Activated CD8-positive, alpha-beta memory T cell treated with anti-CD3 and anti-CD28 coated beads for 36 hours (primary cell): ENCODE measurements at regions not wholly inside any gene's neighbourhood (a gene's known extent, or its start where the extent isn't known, plus 50 kb on each side); places are given as distances from the start of the nearest gene placed in this dataset.
"Not testable (repeated sequence)": the region's sequence is repeated elsewhere in the genome, so short reads cannot be mapped to it uniquely, and the experiment has no call there.

Experiments
- CTCF ChIA-PET: fragments of 350-600 bp; sonication (Branson Sonifier 250); formaldehyde crosslinking; loops from one replicate; lab custom pipeline; 2021; ENCODE audit warnings: antibody characterized with exemption; lab: Charles Lee
- POLR2A ChIA-PET: fragments of 350-600 bp; sonication (Branson Sonifier 250); formaldehyde crosslinking; loops from one replicate; lab custom pipeline; 2021; ENCODE audit warnings: antibody characterized with exemption; lab: Charles Lee

- CTCF ChIA-PET, result interaction anchor here (1.0 to 1.6 kb wide), 3 partner anchors 9 to 14 kb away, joined by 3 to 10 read pairs (median 4); no protein-coding TSS in a partner anchor
- POLR2A ChIA-PET, result not testable (repeated sequence)
Observed at GRCh38 chr14:106626942-106627588, 1100.7 kb downstream of the TMEM121 start.

- POLR2A ChIA-PET, result no interaction called here
Observed at GRCh38 chr14:106631879-106632278, 1105.5 kb downstream of the TMEM121 start.

DNA sequence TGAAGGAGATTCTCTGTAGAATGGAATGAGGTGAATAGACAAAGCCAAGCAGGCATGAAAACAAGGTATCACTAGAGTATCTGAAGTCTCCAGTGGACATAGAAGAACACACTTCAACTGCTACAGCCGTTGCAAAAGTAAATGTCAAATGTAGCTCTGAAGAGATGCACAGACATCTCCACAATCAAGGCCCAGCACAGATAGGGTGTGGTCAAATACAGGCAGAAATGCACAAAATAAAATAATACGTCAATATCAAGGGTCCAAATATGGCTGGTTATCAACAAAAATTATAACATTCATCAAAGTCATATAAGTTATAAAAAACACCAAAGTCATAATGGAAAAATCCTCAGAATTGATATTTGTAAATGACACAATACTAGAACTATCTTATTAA is 1107.3 kb downstream of the TMEM121 start:
- POLR2A ChIA-PET, result no interaction called here
- CTCF ChIA-PET, result interaction anchor here (1.0 kb wide), 1 partner anchor 24 kb away, joined by 3 read pairs; no protein-coding TSS in a partner anchor

More at GRCh38 chr14:106631879-106632278, 1105.5 kb downstream of the TMEM121 start:
- CTCF ChIA-PET, result no interaction called here

GRCh38 chr14:106635569-106635968 is 1109.2 kb downstream of the TMEM121 start:
- CTCF ChIA-PET, result interaction anchor here (1.7 kb wide), 1 partner anchor 17 kb away, joined by 5 read pairs; no protein-coding TSS in a partner anchor

GRCh38 chr14:106638786-106639452 is 1112.5 kb downstream of the TMEM121 start:
- CTCF ChIA-PET, result interaction anchor here (0.6 to 2.2 kb wide), 5 partner anchors 12 to 25 kb away, joined by 3 to 10 read pairs (median 4); no protein-coding TSS in a partner anchor
- POLR2A ChIA-PET, result not testable (repeated sequence)

More at GRCh38 chr14:106635569-106635968, 1109.2 kb downstream of the TMEM121 start:
- POLR2A ChIA-PET, result no interaction called here

- CTCF ChIA-PET, result no interaction called here
- POLR2A ChIA-PET, result no interaction called here
Observed at GRCh38 chr14:106642090-106642489, 1115.7 kb downstream of the TMEM121 start.

DNA sequence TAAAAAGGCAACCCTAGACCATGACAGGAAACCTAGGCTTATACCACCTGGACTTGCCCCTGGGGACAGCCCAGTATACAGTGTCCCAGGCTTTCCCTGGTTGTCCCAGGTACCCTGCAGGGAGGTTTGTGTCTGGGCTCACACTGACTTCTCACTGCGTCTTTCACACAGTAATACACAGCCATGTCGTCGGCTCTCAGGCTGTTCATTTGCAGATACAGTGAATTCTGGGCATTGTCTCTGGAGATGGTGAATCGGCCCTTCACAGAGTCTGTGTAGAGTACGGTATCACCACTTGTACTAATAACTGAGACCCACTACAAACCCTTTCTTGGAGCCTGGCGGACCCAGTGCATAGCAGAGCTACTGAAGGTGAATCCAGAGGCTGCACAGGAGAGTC is 1116.6 kb downstream of the TMEM121 start:
- CTCF ChIA-PET, result interaction anchor here (0.8 kb wide), 1 partner anchor 21 kb away, joined by 5 read pairs; no protein-coding TSS in a partner anchor
- POLR2A ChIA-PET, result not testable (repeated sequence)

- POLR2A ChIA-PET, result not testable (repeated sequence)
- CTCF ChIA-PET, result interaction anchor here (1.8 kb wide), 1 partner anchor 14 kb away, joined by 10 read pairs; no protein-coding TSS in a partner anchor
Observed at GRCh38 chr14:106648874-106649273, 1122.5 kb downstream of the TMEM121 start.

GRCh38 chr14:106651016-106651415 is 1124.6 kb downstream of the TMEM121 start:
- POLR2A ChIA-PET, result no interaction called here

GRCh38 chr14:106652494-106652893 is 1126.1 kb downstream of the TMEM121 start:
- CTCF ChIA-PET, result interaction anchor here (1.7 kb wide), 1 partner anchor 11 kb away, joined by 6 read pairs; no protein-coding TSS in a partner anchor
- POLR2A ChIA-PET, result no interaction called here

More at GRCh38 chr14:106651016-106651415, 1124.6 kb downstream of the TMEM121 start:
- CTCF ChIA-PET, result interaction anchor here (1.7 kb wide), 1 partner anchor 12 kb away, joined by 6 read pairs; no protein-coding TSS in a partner anchor

- ChIA-PET CTCF (interaction anchor here (0.9 to 1.2 kb wide), 2 partner anchors 19 to 37 kb away, joined by 3 to 5 read pairs; no protein-coding TSS in a partner anchor), POLR2A (no interaction called here)
Observed at GRCh38 chr14:106657460-106657859, 1131.1 kb downstream of the TMEM121 start.

DNA sequence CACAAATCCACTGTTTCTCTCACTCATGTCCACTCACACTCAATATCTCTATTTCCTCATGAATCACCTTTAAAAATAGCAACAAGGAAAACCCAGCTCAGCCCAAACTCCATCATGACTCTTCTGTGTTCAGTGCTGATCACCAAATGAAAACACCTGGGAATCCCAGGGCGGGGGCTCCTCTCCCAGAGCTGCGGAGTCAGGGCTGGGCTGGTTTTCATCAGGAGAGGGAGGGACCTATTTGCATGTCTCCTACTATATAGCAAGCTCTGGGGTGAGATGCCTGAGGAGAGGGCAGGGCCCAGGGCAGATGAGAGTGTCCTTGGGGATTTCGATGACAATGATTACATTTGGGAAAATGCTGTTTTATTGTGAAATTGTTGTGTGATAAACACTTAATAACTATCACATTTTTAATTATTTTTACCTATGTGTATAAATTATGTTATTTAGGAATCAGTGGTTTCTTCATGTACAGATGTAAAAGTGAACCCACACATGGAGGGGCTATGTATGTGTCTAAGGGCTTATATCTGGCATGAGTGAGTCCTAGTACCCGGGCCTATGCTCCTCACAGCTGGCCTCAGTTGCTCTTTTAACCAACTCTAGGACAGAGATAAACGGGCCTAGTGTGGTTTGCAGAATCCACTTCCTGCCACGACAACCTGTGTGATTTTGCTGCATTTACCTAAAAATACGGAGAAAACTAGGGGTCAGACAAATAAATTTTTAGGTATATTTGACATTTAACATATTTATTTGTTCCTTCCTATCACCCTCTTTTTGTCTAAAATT is 1131.9 kb downstream of the TMEM121 start:
- POLR2A ChIA-PET, result not testable (repeated sequence)
- CTCF ChIA-PET, result interaction anchor here (1.2 kb wide), 1 partner anchor 36 kb away, joined by 5 read pairs; no protein-coding TSS in a partner anchor

- CTCF ChIA-PET, result interaction anchor here (1.1 kb wide), 1 partner anchor 211 kb away, joined by 3 read pairs; no protein-coding TSS in a partner anchor
- POLR2A ChIA-PET, result not testable (repeated sequence)
Observed at GRCh38 chr14:106661561-106661960, 1135.2 kb downstream of the TMEM121 start.

GRCh38 chr14:106662936-106663550 is 1136.7 kb downstream of the TMEM121 start:
- ChIA-PET CTCF (interaction anchor here (0.6 to 3.3 kb wide), 24 partner anchors 11 to 356 kb away, joined by 3 to 18 read pairs (median 4); no protein-coding TSS in a partner anchor), POLR2A (no interaction called here)

- CTCF ChIA-PET, result interaction anchor here (0.6 to 3.3 kb wide), 24 partner anchors 10 to 357 kb away, joined by 3 to 18 read pairs (median 4); no protein-coding TSS in a partner anchor
- POLR2A ChIA-PET, result not testable (repeated sequence)
Observed at GRCh38 chr14:106663805-106664410, 1137.5 kb downstream of the TMEM121 start.

DNA sequence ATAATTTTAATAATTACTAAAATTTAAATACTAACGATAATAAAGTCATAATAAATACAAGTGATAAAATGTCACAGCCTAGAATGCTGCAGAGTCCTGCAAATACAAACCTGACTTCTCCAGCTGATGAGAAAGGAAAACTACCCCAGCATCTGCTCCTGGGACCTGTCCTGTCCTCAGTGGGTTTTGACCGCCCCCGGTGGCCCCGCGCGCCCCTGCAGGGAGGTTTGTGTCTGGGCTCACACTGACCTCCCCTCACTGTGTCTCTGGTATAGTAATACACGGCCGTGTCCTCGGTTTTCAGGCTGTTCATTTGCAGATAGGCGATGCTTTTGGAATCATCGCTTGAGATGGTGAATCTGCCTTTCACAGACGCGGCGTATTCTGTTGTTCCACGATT is 1139.4 kb downstream of the TMEM121 start:
- ChIA-PET CTCF (interaction anchor here (1.6 kb wide), 1 partner anchor 11 kb away, joined by 4 read pairs; no protein-coding TSS in a partner anchor), POLR2A (no interaction called here)

GRCh38 chr14:106666341-106666740 is 1140.0 kb downstream of the TMEM121 start:
- POLR2A ChIA-PET, result no interaction called here
- CTCF ChIA-PET, result interaction anchor here (1.0 to 1.6 kb wide), 4 partner anchors 9 to 54 kb away, joined by 3 to 4 read pairs (median 4); no protein-coding TSS in a partner anchor

- CTCF ChIA-PET, result interaction anchor here (0.8 kb wide), 1 partner anchor 21 kb away, joined by 3 read pairs; no protein-coding TSS in a partner anchor
- POLR2A ChIA-PET, result no interaction called here
Observed at GRCh38 chr14:106670011-106670410, 1143.6 kb downstream of the TMEM121 start.
